IMR-90 (cell line): ENCODE measurements at regions not wholly inside any gene's neighbourhood (a gene's known extent, or its start where the extent isn't known, plus 50 kb on each side); places are given as distances from the start of the nearest gene placed in this dataset.

Experiments used
- BHLHE40 ChIP-seq: fragments of 150-350 bp; IDR thresholded peaks from 2 replicates; pipeline ENCODE4 v1.6.1; 2016; ENCODE audit warnings: mild to moderate bottlenecking, low read depth, low read length
- CEBPB ChIP-seq: IDR thresholded peaks from 2 replicates; pipeline ENCODE4 v1.6.1; 2012; ENCODE audit warnings: low read depth, low read length, improper control_type of control experiment
- MAZ ChIP-seq: IDR thresholded peaks from 2 replicates; pipeline ENCODE4 v1.6.1; 2012; ENCODE audit warnings: low read depth, mild to moderate bottlenecking, low read length, improper control_type of control experiment, moderate library complexity, borderline replicate concordance
- MXI1 ChIP-seq: IDR thresholded peaks from 2 replicates; pipeline ENCODE4 v1.6.1; 2012; ENCODE audit warnings: low read depth, mild to moderate bottlenecking, low read length, moderate library complexity, borderline replicate concordance
- POLR2A ChIP-seq: IDR thresholded peaks from 2 replicates; pipeline ENCODE4 v1.6.1; 2012; ENCODE audit warnings: mild to moderate bottlenecking, low read depth, low read length
- RFX5 ChIP-seq: IDR thresholded peaks from 2 replicates; pipeline ENCODE4 v1.8.0; 2012; ENCODE audit warnings: low read depth, mild to moderate bottlenecking, low read length, moderate library complexity
- SMC3 ChIP-seq: fragments of 150-350 bp; IDR thresholded peaks from 2 replicates; pipeline ENCODE4 v1.6.1; 2016; ENCODE audit warnings: low read depth, mild to moderate bottlenecking, antibody characterized with exemption, low read length, moderate library complexity
- TF ChIP-seq, protein P1 (sequence below): conservative IDR thresholded peaks from 2 replicates; pipeline ENCODE4 v1.5.1; 2012; ENCODE audit warnings: mild to moderate bottlenecking, low read depth, low read length, improper control_type of control experiment
- TF ChIP-seq, protein P2 (sequence below): fragments of 150-350 bp; IDR thresholded peaks from 2 replicates; pipeline ENCODE4 v1.6.1; 2016; ENCODE audit warnings: low read depth, mild to moderate bottlenecking, low read length, moderate library complexity, borderline replicate concordance

DNA sequence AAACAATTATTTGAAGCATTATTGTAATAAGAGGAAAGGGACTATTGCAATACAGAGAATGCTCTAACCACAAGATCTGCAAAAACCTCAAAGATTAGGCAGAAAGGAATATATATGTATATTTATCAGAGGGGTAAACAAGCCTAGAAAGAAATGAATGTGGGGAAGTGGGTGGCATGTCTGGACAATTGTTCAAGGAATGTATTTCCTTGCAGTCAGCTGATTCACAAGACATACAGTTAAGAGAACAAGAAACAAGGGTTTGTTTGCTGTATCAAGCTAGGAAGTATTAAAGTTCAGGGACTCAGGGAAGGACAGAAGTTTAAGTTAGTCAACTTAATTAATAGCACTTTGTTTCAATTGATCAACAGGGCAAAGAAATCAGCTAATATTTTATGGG, 514.7 kb downstream of the CENPC start:
- TF ChIP-seq, protein P1, sequence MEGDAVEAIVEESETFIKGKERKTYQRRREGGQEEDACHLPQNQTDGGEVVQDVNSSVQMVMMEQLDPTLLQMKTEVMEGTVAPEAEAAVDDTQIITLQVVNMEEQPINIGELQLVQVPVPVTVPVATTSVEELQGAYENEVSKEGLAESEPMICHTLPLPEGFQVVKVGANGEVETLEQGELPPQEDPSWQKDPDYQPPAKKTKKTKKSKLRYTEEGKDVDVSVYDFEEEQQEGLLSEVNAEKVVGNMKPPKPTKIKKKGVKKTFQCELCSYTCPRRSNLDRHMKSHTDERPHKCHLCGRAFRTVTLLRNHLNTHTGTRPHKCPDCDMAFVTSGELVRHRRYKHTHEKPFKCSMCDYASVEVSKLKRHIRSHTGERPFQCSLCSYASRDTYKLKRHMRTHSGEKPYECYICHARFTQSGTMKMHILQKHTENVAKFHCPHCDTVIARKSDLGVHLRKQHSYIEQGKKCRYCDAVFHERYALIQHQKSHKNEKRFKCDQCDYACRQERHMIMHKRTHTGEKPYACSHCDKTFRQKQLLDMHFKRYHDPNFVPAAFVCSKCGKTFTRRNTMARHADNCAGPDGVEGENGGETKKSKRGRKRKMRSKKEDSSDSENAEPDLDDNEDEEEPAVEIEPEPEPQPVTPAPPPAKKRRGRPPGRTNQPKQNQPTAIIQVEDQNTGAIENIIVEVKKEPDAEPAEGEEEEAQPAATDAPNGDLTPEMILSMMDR = no peak
- no peak for TF ChIP-seq MAZ
- TF ChIP-seq MXI1 = no peak
- TF ChIP-seq RFX5 = no peak
- no peak for TF ChIP-seq POLR2A
- no peak for TF ChIP-seq CEBPB
- TF ChIP-seq BHLHE40 = no peak
- TF ChIP-seq, protein P2, sequence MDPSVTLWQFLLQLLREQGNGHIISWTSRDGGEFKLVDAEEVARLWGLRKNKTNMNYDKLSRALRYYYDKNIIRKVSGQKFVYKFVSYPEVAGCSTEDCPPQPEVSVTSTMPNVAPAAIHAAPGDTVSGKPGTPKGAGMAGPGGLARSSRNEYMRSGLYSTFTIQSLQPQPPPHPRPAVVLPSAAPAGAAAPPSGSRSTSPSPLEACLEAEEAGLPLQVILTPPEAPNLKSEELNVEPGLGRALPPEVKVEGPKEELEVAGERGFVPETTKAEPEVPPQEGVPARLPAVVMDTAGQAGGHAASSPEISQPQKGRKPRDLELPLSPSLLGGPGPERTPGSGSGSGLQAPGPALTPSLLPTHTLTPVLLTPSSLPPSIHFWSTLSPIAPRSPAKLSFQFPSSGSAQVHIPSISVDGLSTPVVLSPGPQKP = no peak
- TF ChIP-seq SMC3 = no peak
